ENCODE measurements at regions not wholly inside any gene's neighbourhood (a gene's known extent, or its start where the extent isn't known, plus 50 kb on each side); places are given as distances from the start of the nearest gene placed in this dataset.

GRCh38 chr5:173753307-173754168 lies 134.6 kb upstream of the CPEB4 start:
- no peak overlapping the region for H3K4ac ChIP-seq (replicated peaks; ENCODE audit: insufficient read length, low read depth, low read length)
- peak overlapping the region; percentile 68; the same call in 1 of the 2 replicates for H2BK12ac ChIP-seq (ENCODE audit: low read depth, low read length)
- H3K23me2 ChIP-seq (ENCODE audit: low read depth, low read length) = no peaks in the 10 kb centered on the region
- H3K27me3 ChIP-seq (replicated peaks in 1 of 4; ENCODE audit: control insufficient read depth in 3 of 4, extremely low read depth in 1 of 4, insufficient read depth in 3 of 4, low read length in 3 of 4) = 0 out of 7 replicates have a peak, but pooled peaks cover 0 to 1% (median 0%) of the 10 kb centered on the region in 4 experiments
- WGBS, 2 experiments (ENCODE audit: extremely low coverage in 1 of 2, insufficient coverage in 1 of 2, insufficient read length in 1 of 2, insufficient replicate concordance in 2 of 2, low coverage in 1 of 2, low lambda C conversion rate in 2 of 2, missing lambda C conversion rate in 1 of 2) = 56% methylated on average over 15 of the region's 15 CpGs; no CpG with 5 or more reads in 1 of the 2 experiments
- H3K79me2 ChIP-seq (ENCODE audit: control insufficient read depth in 1 of 2, insufficient read depth in 2 of 2, low read length in 2 of 2) = no peaks in the 10 kb centered on the region
- H2BK5ac ChIP-seq (ENCODE audit: low read depth, low read length) = peak overlapping the region; percentile 26; the same call in 1 of the 2 replicates
- H2AK5ac ChIP-seq (ENCODE audit: low read depth, low read length) = no peak overlapping the region
- DNase-seq (ENCODE audit: low read depth in 1 of 2, low spot score in 2 of 2) (peak; percentile 25 to 68), FAIRE-seq (no peak)
- H3K36me3 ChIP-seq (ENCODE audit: control insufficient read depth in 2 of 4, insufficient read depth in 4 of 4, low read length in 3 of 4) = no peaks in the 10 kb centered on the region
- ChIA-PET CTCF (ENCODE audit: partially characterized antibody) (interaction anchor here (1.0 to 1.8 kb wide), 7 partner anchors 9 to 220 kb away, joined by 3 to 5 read pairs (median 3); no protein-coding TSS in a partner anchor), POLR2A (ENCODE audit: partially characterized antibody) (interaction anchor here (0.9 to 1.1 kb wide), 4 partner anchors 16 to 164 kb away, joined by 3 to 4 read pairs (median 3); no protein-coding TSS in a partner anchor)
- peak overlapping the region; percentile 63 for H4K91ac ChIP-seq (replicated peaks; ENCODE audit: insufficient read length, low read length)
- no peak overlapping the region for H2BK120ac ChIP-seq (replicated peaks; ENCODE audit: low read depth, low read length)
- H3K9me3 ChIP-seq (ENCODE audit: insufficient read depth in 2 of 2, low read depth in 1 of 2, low read length in 1 of 2) = no peaks in the 10 kb centered on the region
- peaks cover 0 to 10% (median 2%) of the 10 kb centered on the region in 4 experiments; a peak in 5 of 7 replicates for H3K4me1 ChIP-seq (replicated peaks in 1 of 4; ENCODE audit: control insufficient read depth in 3 of 4, insufficient read depth in 4 of 4, low read length in 3 of 4)
- TF ChIP-seq YY1 (IDR thresholded peaks at IDR 0.05; ENCODE audit: low read depth, low read length) = peak; percentile 68
- TF ChIP-seq ASH2L (IDR thresholded peaks at IDR 0.05; ENCODE audit: low read length) = peak; percentile 46
- peak; percentile 47; the same call in 1 of the 2 replicates for TF ChIP-seq TBP (IDR thresholded peaks at IDR 0.05; ENCODE audit: low read depth, low read length)
- TF ChIP-seq CEBPB (IDR thresholded peaks at IDR 0.05; ENCODE audit: low read depth, low read length) = peak; percentile 80
- 0 out of 2 replicates have a peak, but pooled peaks have one; percentile 26 for TF ChIP-seq RBBP5 (IDR thresholded peaks at IDR 0.05; ENCODE audit: borderline replicate concordance, low read depth, low read length)
- TF ChIP-seq BACH1 (IDR thresholded peaks at IDR 0.05; ENCODE audit: low read length) = no peak
- no peak for TF ChIP-seq TCF12 (IDR thresholded peaks at IDR 0.05; ENCODE audit: low read depth, low read length)
- TF ChIP-seq RAD21 (IDR thresholded peaks at IDR 0.05 in 1 of 2, conservative IDR thresholded peaks at IDR 0.05 in 1 of 2; ENCODE audit: low read depth in 2 of 2, low read length in 2 of 2) = peak in 1 of 2 experiments; percentile 8; a peak in 1 of 4 replicates
- peak overlapping the region; percentile 42 for H4K5ac ChIP-seq (ENCODE audit: insufficient read length, low read depth, low read length)
- peak overlapping the region in 1 of 2 experiments; percentile 31; a peak in 2 of 4 replicates for H3K4me2 ChIP-seq (ENCODE audit: insufficient read depth in 1 of 2, low read depth in 2 of 2, low read length in 2 of 2)
- H3K56ac ChIP-seq (replicated peaks; ENCODE audit: insufficient read length, low read depth, low read length) = no peak overlapping the region
- no peak overlapping the region for H3K4me3 ChIP-seq (ENCODE audit: extremely low read depth in 1 of 4, insufficient read depth in 2 of 4, low read depth in 3 of 4, low read length in 4 of 4)
- no peak overlapping the region for H4K8ac ChIP-seq (ENCODE audit: extremely low read depth, insufficient read depth, low read length)
- no peak overlapping the region for H3K23ac ChIP-seq (ENCODE audit: insufficient read length)
- peak overlapping the region; percentile 34; the same call in 1 of the 2 replicates for H3K18ac ChIP-seq (ENCODE audit: extremely low read depth, low read length)
- H2AFZ ChIP-seq (ENCODE audit: low read length) = peak overlapping the region; percentile 93
- no peaks in the 10 kb centered on the region for H3K79me1 ChIP-seq (ENCODE audit: low read depth, low read length)
- no peak overlapping the region; the same call in 1 of the 2 replicates for H2BK15ac ChIP-seq (ENCODE audit: low read length)
- H3K14ac ChIP-seq (ENCODE audit: insufficient read length) = no peak overlapping the region
- H4K20me1 ChIP-seq (replicated peaks in 1 of 2; ENCODE audit: control insufficient read depth in 1 of 2, insufficient read depth in 2 of 2, low read length in 2 of 2) = no peaks in the 10 kb centered on the region
- no peak overlapping the region for H3K27ac ChIP-seq (ENCODE audit: low read depth, low read length)
- H3K9ac ChIP-seq (replicated peaks in 1 of 4; ENCODE audit: extremely low read depth in 1 of 4, low read depth in 3 of 4, low read length in 3 of 4) = peak overlapping the region in 2 of 4 experiments; percentile 17 to 20; a peak in 1 of 7 replicates
- H2BK20ac ChIP-seq (ENCODE audit: low read length) = peak overlapping the region; percentile 94
